GM19455 (cell line): ENCODE measurements at regions not wholly inside any gene's neighbourhood (a gene's known extent, or its start where the extent isn't known, plus 50 kb on each side); places are given as distances from the start of the nearest gene placed in this dataset.

Source experiments
- ATAC-seq: cut with Tn5 transposase; IDR thresholded peaks from one replicate; pipeline ENCODE4 v1.9.1; 2021; ENCODE audit not compliant: unreplicated experiment

DNA sequence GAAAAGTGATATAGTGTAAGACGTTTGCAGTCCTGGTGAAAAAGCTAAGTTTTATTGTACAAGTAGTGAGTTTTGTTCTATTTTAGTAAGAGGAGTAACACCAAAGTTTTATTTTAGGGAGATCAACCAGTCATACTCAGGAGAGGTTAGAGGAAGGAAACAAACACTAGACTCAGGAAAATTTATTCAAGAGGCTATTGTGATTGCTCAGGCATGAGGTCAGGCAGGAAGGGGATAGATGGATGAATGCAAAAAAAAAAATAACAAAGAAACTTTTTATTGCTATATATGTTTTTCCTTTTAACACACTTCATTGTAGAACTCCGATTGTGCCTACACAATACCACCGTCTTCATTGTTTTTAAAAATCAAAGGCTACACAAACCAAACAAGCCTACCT is 189.0 kb downstream of the LYPLAL1 start:
- ATAC-seq: no peak

DNA sequence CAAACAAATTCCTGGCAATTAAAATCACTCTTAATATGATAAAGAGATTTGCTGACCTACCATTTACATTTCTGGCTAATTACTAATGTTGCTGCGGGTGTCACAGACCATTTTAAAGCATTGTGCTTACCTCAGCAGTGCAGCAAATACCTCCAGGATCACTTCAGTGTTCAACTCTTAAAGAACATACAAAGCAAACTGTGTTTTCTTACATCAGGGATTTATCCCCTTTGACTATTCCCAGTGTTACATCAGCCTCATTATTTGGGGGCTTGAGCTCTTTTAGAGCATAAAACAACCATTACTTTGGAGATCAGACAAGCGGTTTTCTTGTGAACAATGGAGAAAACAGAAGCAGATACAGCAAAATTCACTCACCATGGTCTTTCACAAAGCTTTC is 185.4 kb downstream of the LYPLAL1 start:
- ATAC-seq: no peak

DNA sequence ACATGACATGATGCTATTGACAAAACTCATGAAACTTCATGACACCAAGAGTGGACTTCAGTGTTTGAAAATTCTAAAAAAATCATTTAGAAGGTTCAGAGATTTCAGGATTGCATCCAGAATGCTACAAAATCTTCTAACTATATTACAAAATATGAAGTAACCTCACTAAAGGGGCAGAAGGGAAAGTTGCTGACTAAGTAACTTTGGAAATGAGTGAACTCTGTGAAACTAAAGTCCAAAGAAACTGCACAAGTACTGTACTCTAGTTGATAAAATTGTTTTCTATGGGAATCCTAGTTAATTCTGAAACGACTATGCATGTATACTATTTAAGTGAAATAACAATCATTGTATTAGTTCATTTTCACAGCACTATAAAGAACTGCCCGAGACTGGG is 184.4 kb downstream of the LYPLAL1 start:
- ATAC-seq: no peak

DNA sequence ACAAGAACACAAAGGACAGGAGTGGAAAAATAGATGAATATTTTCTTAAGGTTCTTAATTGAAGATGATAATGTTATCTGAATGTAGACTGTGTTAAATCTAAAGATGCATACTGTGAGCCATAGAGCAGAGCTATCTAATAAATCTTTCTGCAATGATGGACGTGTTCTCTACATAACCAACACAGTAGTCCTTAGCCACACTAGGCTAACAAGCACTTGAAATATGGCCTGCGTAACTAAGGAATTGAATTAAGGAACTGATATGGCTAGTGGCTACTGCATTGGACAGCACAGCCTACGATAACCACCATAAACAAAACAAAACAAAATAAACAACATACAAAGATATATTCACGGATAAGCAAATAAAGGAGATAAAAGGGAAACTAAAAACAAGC is 181.3 kb downstream of the LYPLAL1 start:
- no peak for ATAC-seq

DNA sequence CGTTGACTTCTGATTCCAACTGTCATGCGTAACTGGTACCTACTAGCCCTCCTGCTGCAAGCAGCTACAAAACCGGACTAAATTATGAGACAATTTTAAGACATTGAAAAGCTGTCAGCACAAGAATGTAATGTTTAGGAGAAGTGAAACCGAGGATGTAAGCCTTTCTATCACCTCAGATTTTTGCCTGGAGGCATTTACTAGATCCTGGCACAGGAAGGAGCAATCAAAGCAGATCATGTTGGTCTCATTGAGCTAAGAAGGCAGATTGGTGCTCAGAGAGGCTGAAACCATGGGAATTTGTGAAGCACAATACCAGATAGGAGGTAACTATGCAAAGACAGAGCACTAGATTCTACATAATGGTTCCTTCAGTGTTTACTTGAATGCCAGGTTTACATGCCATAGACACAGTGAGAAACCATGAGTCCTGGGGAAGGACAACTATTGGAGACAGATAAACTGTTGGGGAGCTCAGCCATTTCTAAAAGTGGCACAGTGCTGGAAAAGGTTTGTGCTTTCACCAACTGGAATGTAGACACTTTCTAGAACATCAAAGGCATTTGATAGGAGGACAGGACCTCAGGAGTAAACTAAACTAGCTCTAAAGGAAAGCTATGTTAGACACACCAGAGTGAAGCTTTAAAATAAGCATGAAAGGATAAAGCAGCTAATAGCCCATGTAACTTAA is 179.4 kb downstream of the LYPLAL1 start:
- no peak for ATAC-seq

DNA sequence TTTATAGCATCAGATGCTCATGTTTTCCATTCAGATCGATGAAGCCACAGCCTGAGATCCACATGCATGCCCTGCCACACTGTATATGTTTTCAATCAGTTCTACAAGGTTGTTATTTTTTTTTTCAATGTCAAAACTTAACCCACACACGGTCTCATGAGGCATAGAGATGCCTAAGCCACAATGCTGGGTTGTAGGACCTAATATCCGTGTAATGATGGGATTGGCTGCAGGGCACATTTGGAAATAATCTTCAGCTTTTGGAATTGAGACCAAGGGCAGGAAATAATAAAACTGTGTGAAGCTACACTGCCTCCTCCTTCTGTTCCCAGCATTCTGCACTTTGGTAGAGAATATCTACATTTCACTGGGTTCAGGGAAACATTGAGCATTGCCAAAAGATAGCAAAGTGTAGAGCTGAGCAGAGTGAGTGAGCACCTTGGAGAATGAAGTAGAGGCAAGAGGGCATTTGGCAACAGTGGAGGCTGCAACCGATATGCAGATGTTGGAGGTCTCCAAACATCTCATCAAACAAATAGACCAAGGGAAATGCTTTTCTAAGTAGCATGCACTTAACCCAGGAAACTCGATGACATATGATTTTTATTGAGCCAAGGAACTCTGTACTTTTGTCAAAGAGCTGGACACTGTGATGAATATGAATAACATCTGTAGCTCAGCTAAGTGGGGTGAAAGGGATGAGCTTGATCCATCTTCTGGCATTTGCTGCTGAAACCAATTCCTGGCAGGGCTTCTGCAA is 176.7 kb downstream of the LYPLAL1 start:
- no peak for ATAC-seq

DNA sequence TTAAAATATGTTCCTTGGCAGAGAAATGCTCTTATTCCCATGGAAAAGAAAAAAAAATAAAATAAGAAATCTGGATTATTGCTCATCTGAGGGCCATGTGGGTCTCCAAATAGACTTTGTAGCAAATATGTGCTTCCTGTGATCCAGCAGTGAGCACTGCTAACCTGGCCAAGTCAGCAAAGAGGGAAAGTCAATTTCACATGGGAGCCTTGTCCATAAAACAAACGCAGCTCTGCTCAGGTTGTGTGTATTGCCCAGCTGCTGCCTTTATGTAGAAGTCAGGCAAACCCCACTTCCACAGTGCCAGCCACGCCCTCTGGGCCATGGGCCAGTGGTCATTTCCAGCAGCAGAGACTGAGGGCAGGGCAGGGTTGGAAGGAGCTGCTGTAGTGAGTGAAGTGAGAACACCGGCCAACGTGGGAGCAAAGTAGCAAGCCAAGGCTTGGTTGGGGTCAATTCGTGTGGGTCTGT is 174.3 kb downstream of the LYPLAL1 start:
- ATAC-seq: no peak

DNA sequence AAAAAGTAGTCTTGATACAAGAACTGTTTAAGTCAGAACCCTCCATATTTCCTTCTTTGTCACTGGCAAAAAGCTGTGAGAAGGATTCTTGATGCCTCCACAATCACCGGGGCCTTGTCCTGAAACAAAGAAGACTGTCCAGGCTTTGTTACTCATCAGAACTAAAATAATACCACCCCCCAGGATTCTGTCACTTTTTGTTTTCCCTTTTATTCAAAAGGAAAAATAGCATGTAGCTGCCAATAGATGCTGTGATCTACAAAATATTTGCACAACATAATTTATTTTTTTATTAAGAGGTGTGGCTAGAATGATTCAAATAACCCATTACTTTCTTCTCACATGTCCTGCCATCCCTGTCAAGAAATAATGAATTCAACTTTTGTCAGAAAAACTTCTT is 173.7 kb downstream of the LYPLAL1 start:
- no peak for ATAC-seq

DNA sequence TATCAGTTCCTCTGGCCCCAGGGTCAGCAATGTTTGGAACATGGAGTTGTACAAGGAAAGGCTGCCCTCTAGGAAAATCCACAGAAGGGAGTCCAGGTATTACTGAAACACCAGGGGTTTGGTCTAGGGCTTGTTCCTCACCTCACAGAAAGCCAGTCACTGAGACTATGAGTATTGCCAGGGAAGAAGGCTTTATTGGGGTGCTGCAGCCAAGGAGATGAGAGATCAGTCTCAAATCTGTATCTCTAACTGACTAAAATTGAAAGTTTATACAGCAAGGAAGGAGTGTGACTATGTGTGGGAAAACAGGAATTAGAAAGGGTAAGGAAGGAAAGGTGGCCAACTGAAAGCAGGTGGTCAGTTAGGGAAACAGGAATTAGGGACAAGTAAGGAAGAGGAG is 172.3 kb downstream of the LYPLAL1 start:
- ATAC-seq: no peak

DNA sequence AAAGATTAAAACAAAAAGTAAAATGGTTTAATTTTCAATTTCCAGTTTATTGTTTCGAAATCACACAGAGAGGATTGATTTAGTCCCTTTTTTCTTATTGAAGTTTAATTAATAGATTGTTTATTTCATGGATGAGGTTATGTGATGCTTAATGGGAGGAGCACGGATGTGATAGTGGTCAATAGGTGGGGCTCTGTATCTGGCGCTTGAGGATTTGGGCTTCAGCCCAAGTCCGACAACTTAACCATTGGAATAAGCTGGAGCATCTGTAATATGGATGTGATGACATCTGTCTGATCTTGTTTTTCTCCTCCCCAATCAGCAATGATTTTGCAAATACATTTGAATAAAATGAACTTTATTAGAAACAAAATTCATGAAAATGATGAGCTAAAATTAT is 169.2 kb downstream of the LYPLAL1 start:
- no peak for ATAC-seq

DNA sequence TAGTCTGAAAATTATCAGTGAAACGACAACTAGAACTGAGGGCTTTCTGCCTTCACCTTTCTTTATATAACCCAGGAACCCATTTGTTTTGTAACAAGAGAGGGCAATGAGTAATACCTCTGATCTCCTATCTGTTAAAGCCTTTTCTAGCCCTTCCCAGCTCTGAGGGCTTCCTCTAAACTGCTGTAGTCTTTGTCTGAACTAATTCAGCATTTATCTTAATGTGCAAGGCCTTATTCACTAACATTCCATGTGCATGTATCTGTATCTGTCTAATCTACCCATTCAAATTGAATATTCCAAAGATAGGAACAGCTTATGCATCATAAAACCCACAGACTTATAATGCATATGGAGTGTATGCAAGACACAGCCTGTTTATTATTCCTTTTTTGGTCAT is 167.1 kb downstream of the LYPLAL1 start:
- no peak for ATAC-seq

DNA sequence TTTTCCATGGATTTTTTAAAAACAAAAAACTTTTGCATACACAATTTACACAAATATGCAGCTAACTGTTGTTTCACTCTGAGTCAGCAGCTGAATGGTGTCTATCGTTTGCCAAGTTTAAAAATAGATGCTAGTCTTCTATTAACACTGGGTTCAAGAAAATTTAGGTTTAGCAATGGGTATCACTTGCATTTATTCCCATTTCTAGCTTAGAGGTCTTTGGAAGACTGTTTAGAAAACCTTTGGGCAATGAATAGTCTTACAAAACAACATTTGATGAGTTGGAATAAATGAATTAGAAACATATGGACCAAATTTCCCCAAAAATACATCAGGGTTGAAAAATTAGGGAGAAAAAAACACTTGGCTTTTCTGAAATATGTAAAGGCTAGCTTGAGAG is 165.8 kb downstream of the LYPLAL1 start:
- ATAC-seq: no peak

DNA sequence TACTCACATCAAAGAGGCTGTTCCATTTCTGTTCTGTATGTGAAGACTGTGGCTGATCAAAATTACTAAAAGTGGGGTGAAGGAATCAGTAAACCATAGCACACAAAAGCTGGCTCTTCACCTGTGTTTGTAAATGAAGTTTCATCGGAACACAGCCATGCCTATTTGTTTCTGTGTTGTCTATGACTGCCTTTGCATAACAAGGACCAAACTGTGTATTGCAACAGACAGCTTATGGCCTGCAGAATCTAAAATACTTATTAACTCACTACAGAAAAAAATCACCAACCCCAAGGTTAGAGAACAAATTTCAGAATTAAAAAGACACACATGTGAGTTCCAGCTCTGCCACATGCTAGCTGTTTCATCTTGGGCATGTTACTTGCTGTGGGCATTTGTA is 163.9 kb downstream of the LYPLAL1 start:
- ATAC-seq: no peak

DNA sequence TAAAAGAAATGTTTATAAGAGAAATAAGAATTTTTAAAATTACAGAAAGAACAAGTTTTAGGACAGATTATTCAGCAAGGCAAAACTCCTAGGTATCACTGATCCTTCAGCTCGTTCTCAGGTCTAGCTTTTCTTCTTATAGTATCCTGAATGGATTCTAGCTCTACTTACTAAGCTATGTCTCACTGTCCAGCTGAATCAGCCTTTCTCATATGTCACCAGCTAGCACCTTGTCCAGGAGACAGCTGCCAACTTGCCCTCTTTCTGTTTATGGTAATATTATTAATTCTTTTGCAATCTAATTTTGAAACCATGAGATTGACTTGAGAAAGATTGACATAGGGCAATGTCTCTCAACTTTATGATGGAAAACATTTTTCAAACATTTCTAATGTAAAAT is 159.9 kb downstream of the LYPLAL1 start:
- ATAC-seq: no peak

DNA sequence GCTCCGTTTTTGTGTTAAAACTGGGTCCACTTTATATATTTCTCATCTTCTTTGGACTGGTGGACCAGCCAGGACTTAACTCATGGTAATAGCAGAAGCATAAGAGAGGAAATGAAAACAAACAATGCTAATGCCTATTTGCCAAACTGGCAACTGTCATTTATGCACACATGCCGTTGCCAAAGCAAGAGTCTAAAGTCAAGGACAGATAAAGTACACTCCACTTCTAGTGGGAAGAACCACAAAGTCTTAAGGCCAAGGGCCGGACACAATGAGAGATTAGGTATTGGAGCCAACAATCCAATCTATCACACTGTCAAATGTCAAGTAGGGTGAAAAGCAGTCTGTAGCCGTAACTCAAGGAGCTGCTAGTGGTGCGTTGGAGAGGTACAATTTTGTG is 157.7 kb downstream of the LYPLAL1 start:
- ATAC-seq: no peak

DNA sequence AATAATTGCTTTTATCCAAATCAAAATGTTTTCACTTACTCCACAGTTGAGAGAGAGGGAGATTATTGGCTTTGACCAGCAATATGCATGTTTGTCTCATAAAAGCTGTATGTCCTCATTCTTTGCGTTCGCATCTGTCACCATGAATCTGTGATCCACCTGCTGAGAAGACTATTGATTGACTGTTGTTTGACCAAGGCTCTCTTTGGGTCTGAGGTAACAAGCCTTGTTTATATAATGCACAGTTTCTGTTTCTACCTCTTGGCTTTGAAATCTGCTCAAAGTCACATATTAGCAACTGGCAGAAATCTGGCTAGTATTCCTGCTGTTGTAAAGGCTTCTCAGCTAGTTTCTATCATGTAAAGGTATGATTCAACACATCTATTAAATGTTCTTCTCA is 157.0 kb downstream of the LYPLAL1 start:
- no peak for ATAC-seq

DNA sequence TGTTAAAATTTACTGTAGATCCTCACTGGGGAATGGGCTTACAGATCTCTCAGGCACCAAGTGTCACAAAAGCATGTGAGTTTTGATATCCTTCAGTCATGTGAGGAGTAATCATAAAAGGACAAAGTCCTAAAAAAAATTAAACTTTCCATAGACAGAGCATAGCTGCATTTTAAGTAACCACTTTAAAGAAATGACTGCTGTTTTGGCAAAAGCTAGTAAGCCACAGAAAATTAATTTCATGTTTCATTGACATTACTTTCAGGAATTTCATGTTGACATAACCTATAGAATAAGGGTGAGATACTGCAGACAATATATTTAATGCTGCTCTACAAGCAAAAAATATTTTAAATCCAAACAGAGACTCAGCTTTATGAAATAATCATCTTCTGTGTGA is 156.3 kb downstream of the LYPLAL1 start:
- no peak for ATAC-seq

DNA sequence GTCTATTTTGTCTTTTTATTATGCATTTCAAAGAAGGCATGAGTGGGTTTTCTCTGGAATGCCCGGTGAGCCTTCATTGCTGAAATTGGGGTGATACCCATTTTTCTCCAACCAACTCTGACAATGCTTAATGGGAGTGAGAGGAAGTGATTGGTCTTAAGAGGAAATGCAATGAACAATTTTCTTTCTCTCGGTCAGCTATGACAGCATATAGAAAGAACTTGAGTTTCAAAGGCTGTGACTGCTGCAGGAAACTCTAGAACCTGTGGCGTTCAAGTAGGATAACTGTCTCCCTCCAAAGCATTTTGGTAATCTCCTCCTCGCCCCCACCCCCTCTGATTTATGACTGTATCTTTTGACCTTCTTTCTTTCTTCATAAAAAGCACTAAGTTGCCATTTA is 155.9 kb downstream of the LYPLAL1 start:
- no peak for ATAC-seq

DNA sequence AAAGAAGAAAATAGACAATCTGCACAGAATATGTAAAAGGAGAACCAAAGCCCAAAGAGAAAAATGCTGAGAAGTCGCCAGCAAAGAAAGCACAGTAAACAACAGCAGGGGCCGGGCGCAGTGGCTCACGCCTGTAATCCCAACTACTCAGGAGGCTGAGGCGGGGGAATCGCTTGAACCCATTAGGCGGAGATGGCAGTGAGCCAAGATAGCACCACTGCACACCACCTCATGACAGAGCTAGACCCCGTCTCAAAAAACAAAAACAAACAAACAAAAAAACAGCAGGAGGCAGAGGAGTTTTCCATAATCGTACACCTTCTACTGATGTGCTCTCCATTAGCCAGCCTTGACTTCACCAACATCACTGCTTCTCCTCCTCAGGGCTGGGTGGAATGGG is 153.2 kb downstream of the LYPLAL1 start:
- no peak for ATAC-seq

DNA sequence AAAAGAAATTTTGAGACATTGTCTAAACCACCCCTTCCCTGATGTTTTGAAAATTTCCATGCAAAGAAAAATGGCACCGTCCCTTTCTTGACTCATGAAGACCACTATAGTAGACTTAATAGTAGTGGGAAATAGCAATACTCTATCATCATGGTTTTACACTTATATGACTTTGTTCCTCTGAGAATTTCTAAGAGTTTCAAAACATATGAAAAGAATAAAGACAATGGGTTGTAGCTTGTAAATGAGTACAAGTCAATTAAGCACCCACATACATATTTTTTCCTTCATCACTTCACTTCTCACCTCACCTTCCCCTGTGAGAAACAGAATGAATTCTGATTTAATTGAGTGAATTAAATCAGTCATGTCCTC is 151.7 kb downstream of the LYPLAL1 start:
- ATAC-seq: no peak

DNA sequence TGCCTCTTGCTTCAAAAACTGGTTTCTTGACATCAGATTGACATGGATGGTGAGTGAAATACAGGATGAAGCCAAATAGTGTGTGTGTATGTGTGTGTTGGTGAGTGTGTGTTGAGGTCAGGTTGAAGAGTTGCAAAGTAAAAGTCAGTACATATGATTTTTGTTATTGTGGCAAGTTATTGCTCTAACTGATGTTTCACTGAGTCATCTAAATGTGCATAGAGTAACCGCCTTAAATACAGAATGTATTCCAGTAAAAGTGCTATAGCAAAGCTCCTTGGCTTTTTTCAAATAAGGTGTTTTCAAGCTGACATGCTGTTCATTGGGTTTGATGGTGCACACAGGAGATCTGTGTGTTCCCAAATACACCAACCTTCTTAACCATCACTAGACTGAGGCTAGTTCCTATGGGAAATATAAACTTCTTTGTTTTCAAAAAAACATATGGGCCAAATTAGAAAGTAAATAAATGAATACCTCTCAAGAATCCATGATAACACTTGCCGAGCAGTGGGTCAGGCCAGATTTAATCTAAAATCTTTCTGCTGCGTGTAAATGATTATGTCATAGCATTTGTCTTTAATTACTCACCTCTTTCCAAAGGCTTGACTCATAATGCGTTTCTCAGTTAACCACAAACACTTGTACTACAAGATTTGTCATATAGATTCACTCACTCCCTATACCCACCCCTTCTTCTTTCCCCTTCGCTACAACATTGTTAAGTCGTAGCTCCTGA is 151.1 kb downstream of the LYPLAL1 start:
- no peak for ATAC-seq

DNA sequence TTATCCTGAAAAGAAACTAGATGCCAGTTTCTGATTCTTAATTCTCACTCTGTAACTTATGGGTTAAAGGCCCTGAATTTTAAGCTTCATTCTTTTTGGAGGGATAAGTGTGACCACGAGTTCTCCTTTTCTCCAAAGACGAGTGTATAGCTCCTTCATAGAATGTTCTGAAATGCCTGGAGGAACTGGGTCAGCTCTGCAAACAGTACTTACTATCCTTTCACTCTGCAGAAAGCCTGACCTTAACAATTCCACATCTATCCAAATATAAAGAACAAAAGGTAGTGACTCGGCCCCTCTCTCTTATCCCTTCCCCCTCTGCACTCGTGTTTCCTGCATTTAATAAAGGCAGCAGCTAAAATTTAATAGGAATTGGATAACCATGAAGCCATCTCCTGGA is 150.5 kb downstream of the LYPLAL1 start:
- ATAC-seq: no peak
